H1 (cell line): ENCODE measurements at regions not wholly inside any gene's neighbourhood (a gene's known extent, or its start where the extent isn't known, plus 50 kb on each side); places are given as distances from the start of the nearest gene placed in this dataset.

Source experiments
- CTCF ChIP-seq, 3 experiments: IDR thresholded peaks; 1 replicate in 2 of 3; 2 replicates in 1 of 3; pipeline versions ENCODE4 v1.5.1 to v1.6.1; 2011; ENCODE audit warnings: low read length in 3 of 3, mild to moderate bottlenecking in 3 of 3, inconsistent platforms in 2 of 3, low read depth in 1 of 3, moderate library complexity in 1 of 3; ENCODE audit not compliant: insufficient read depth in 1 of 3; ENCODE audit errors: control extremely low read depth in 1 of 3
- EP300 ChIP-seq, 2 experiments: IDR thresholded peaks; 1 replicate in 1 of 2; 2 replicates in 1 of 2; pipeline ENCODE4 v1.6.1; 2011 to 2012; ENCODE audit warnings: low read depth in 2 of 2, low read length in 2 of 2, mild to moderate bottlenecking in 2 of 2, borderline replicate concordance in 1 of 2, inconsistent platforms in 1 of 2, moderate library complexity in 1 of 2
- JUN ChIP-seq: IDR thresholded peaks from 2 replicates; pipeline ENCODE4 v1.6.1; 2011; ENCODE audit warnings: low read depth, mild to moderate bottlenecking, improper control_type of control experiment, low read length
- MAFK ChIP-seq: IDR thresholded peaks from 2 replicates; pipeline ENCODE4 v1.6.1; 2012; ENCODE audit warnings: low read depth, mild to moderate bottlenecking, improper control_type of control experiment, low read length
- NANOG ChIP-seq: IDR thresholded peaks from 2 replicates; pipeline ENCODE4 v1.6.1; 2011; ENCODE audit warnings: low read length, low read depth, mild to moderate bottlenecking, inconsistent platforms; ENCODE audit not compliant: insufficient read depth, poor library complexity, severe bottlenecking
- POLR2A ChIP-seq, 2 experiments: IDR thresholded peaks; 1 replicate in 1 of 2; 2 replicates in 1 of 2; pipeline ENCODE4 v1.6.1; 2011; ENCODE audit warnings: low read depth in 2 of 2, low read length in 2 of 2, mild to moderate bottlenecking in 2 of 2; ENCODE audit errors: control extremely low read depth in 1 of 2
- RXRA ChIP-seq: IDR thresholded peaks from 2 replicates; pipeline ENCODE4 v1.6.1; 2011; ENCODE audit warnings: low read depth, mild to moderate bottlenecking, low read length, moderate library complexity; ENCODE audit not compliant: insufficient read depth
- TBP ChIP-seq: IDR thresholded peaks from 2 replicates; pipeline ENCODE4 v1.6.1; 2011; ENCODE audit warnings: low read depth, low read length, improper control_type of control experiment
- TCF12 ChIP-seq: IDR thresholded peaks from 2 replicates; pipeline ENCODE4 v1.6.1; 2011; ENCODE audit warnings: low read depth, mild to moderate bottlenecking, low read length

- TF ChIP-seq MAFK (no peak), TBP (no peak), EP300 (IDR thresholded peaks at IDR 0.05; ENCODE audit: borderline replicate concordance in 1 of 2, low read depth in 2 of 2, low read length in 2 of 2) (no peak), CTCF (IDR thresholded peaks at IDR 0.05; ENCODE audit: control extremely low read depth in 1 of 3, insufficient read depth in 1 of 3, low read depth in 1 of 3, low read length in 3 of 3) (no peak), RXRA (no peak), NANOG (no peak), JUN (no peak), TCF12 (no peak), POLR2A (IDR thresholded peaks at IDR 0.05; ENCODE audit: control extremely low read depth in 1 of 2, low read depth in 2 of 2, low read length in 2 of 2) (no peak)
Observed at GRCh38 chr7:21028186-21028585, 241.5 kb upstream of the SP8 start.
